NCI-H2081 treated with DMSO at 0.1 percent for 48 hours (cell line): ENCODE measurements at regions not wholly inside any gene's neighbourhood (a gene's known extent, or its start where the extent isn't known, plus 50 kb on each side); places are given as distances from the start of the nearest gene placed in this dataset.

Source experiments
- DNase-seq: peaks from one replicate; lab custom pipeline; 2025; lab: John Stamatoyannopoulos, UW

DNA sequence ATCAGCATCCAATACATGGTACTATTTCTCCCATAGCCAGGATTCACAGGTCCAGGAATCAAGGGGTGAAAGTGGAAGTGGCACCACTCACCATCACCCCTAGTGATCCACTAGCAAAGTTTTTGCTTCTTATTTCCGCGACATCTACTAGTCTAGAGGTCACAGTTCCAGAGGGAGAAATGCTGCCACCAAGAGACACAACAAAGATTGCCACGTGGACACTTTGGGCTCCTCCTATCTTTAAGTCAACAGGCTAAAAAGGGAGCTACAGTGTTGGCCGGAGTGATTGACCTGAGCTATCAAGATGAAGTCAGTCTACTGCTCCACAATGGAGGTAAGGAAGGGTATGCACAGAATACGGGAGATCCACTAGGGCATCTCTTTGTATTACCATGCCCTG is 178.2 kb downstream of the AKR1D1 start:
- no peak for DNase-seq

GRCh38 chr7:138257459-138258196 is 181.4 kb downstream of the AKR1D1 start:
- no peak for DNase-seq

DNA sequence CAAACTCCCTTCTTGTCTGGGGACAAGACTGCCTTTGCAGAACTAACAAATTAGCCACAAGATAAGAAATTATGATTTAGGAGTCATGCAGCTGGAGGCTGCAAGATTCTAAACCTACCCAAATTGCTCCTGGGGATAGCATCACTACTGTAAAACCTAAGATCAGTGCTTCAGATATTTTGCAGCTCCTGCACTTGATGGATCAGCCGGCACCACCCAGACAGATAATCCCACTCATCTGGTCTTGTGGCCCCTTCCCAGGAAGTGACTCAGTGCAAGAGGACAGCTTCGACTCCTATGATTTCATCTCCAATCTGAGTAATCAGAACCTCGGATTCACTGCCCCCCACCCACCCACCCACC is 181.9 kb downstream of the AKR1D1 start:
- no peak for DNase-seq

GRCh38 chr7:138259675-138260074 is 183.4 kb downstream of the AKR1D1 start:
- DNase-seq: no peak

GRCh38 chr7:138267934-138268333 is 191.7 kb downstream of the AKR1D1 start:
- no peak for DNase-seq

GRCh38 chr7:138276891-138277290 is 183.2 kb upstream of the TRIM24 start:
- no peak for DNase-seq

DNA sequence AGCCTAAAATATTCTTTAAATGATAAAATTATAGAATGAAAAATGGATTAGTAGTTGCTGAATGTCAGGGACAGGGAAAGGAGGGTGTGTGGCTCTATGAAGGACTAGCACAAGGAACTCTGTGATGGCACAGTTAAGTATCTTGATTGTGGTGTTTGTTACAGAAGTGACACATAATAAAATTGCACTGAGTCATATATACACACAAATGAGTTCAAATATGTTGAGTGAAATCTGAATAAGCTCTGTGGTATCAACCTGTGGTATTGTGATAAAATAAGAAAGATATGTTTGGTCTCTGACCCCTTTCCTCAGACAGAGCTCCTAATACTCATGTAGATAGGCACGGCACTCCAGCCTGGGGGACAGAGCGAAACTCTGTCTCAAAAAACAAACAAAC is 181.5 kb upstream of the TRIM24 start:
- no peak for DNase-seq

DNA sequence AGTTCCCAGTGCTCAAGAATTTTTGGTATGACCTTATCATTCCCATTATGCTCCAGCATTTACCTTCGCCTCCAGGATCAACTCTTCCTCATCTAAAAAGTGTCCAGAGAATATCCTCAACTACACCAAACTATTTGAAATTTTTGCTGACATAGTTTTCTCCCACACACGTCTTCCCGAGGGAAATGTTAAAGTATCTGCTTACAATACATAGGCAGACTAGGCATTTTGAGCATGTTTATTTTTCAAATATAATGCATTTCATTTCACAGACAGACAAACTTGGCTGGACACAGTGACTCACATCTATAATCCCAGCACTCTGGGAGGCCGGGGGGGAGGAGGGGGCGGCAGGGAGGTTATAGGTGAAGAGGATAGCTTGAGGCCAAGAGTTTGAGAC is 177.1 kb upstream of the TRIM24 start:
- DNase-seq: no peak

DNA sequence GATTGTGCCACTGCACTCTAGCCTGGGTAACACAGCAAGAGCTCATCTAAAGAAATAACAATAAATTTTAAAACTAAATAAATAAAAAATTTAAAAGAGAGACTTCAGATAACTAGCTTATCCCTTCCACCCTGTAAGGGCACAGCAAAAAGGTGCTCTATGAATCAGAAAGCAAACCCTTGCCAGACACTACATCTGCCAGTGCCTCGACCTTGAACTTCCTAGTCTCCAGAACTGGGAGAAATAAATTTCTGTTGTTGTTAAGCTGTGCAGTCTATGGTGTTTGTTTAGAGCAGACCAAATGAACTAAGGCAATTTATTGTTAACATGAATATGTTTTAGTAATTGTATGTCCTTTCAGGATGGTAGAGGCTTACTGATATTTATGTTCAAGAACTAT is 174.9 kb upstream of the TRIM24 start:
- DNase-seq: no peak

DNA sequence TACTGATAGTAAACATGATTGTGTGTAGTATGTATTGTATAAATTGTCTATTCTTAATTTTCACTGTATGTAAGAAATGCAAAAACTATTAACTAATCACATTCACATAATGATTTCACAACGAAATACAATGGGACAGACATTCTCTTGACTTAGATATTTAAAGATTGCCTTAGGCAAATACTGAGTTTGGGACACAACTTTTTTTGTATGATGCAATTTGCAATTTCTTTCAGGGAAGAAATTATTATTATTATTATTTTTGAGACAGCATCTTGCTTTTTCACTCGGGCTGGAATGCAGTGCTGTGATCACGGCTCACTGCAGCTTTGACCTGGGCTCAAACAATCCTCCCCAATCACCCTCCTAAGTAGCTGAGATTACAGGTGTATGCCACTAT is 173.2 kb upstream of the TRIM24 start:
- DNase-seq: no peak

DNA sequence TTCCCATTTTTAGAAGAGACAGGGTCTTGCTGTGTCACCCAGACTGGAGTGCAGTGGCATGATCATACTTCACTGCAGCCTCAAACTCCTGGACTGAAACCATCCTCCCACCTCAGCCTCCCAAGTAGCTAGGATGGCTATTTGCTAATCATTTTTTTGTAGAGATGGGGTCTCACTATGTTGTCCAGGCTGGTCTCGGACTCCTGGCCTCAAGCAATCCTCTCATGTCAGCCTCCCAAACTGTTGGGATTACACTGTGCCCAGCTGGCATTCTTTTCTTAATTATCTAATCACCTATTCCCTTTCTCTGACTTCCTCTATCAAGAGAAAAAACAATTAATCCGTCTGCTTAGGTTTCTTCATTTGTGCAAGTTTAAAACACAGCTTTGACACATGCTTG is 172.5 kb upstream of the TRIM24 start:
- no peak for DNase-seq

GRCh38 chr7:138289082-138289481 is 171.0 kb upstream of the TRIM24 start:
- no peak for DNase-seq

GRCh38 chr7:138289864-138290263 is 170.2 kb upstream of the TRIM24 start:
- DNase-seq: no peak

- DNase-seq: no peak
These were observed 167.1 kb upstream of the TRIM24 start for GRCh38 chr7:138292951-138293350.

DNA sequence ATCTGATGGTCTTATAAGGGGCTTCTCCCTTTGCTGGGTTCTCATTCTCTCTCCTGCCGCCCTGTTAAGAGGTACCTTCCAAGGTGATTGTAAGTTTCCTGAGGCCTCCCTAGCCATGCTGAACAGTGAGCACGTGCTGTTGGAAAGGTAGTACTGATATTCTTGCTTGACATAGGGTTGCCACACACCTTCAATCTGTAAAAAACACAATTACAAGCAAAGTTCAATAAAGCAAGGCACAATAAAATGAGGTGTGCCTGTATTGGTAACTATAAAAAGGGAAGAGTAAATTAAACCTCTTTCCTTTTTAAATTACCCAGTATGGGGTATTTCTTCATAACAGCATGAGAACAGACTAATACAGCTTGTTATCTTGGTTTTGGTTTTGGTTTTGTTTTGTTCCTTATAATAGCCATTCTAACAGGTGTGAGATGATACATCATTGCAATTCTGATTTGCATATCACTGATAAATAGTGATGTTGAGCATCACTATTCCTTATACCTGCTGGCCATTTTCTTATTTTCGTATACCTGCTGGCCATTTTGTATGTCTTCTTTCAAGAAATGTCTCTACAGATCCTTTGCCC is 164.9 kb upstream of the TRIM24 start:
- DNase-seq: no peak

DNA sequence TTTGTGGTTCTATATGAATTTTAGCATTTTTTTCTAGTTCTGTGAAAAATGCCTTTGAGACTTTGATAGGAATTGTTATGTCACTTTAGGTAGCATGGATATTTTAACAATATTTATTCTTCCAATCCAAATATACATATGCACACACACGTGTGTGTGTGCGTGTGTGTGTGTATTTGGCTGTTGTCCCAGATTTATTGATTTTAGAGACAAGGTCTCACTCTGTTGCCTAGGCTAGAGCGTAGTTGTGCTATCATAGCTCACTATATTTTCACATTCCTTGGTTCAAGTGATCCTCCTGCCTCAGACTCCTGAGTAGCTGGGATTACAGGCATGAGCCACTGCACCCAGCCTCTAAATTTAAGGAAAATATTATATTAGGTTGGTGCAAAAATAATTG is 162.5 kb upstream of the TRIM24 start:
- no peak for DNase-seq

DNA sequence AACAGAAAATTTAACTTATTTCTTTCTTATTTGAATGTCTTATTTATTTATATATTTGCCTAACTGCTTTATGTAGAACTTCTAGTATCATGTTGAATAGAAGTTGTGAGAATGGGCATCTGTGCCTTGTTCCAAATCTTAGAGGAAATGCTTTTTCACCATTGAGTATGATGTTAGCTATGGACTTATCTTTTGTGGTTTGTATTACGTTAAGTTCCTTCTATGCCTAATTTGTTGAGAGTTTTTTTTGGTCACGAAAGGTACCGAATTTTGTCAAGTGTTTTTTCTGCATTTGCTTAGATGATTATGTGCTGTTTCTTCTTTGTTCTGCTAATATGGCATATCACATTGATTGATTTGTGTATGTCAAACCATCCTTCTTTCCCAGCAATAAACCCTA is 161.0 kb upstream of the TRIM24 start:
- DNase-seq: no peak

GRCh38 chr7:138303230-138304070 is 156.6 kb upstream of the TRIM24 start:
- DNase-seq: no peak

GRCh38 chr7:138304071-138304320 is 156.1 kb upstream of the TRIM24 start:
- no peak for DNase-seq

GRCh38 chr7:138307633-138308032 is 152.4 kb upstream of the TRIM24 start:
- no peak for DNase-seq

DNA sequence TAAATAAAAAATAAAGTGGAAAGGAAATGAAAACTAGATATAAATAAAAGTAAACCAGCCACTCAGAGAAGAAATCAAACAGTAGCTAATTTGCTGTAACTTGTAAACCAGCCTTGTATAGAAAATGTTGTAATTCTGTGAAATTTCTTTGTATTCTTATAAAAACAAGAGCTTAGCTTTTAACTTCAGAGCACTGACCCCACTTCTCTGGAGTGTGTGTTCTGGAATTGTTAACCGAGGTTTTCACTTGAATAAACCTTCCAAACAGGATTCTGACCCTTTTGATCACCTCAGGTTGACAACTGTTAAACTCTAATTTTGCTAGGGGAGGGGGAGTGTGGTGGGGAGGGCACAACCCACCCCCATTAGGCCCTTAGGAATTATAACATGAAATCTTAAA is 151.9 kb upstream of the TRIM24 start:
- no peak for DNase-seq

GRCh38 chr7:138309186-138309585 is 150.9 kb upstream of the TRIM24 start:
- no peak for DNase-seq

- DNase-seq: no peak
These were observed 146.3 kb upstream of the TRIM24 start for GRCh38 chr7:138313829-138314178.
